ENCODE measurements at regions not wholly inside any gene's neighbourhood (a gene's known extent, or its start where the extent isn't known, plus 50 kb on each side); places are given as distances from the start of the nearest gene placed in this dataset.
"Not testable (repeated sequence)": the region's sequence is repeated elsewhere in the genome, so short reads cannot be mapped to it uniquely, and the experiment has no call there.

DNA sequence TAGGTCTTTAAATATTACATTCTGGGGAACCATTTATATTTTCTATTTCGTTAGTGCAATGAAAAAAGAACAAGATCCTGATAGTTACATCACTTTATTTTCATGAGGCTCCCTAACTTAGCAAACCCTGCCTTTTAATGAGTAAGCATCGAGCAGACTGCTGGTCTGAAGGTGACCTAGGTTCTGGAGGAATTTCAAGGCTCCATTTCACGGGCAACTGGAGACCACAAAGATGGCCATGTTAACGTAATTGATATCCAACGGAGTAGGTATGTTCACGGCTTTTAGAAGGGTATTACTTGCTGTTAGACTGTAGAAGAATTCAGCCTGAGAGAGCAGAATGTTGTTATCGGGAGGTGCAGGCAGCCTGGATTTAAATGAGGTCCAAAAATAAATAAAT lies 1597.6 kb downstream of the EFNB2 start:
- ATAC-seq (no peak), DNase-seq (no peak)
- no peak overlapping the region for H3K4me3 Mint-ChIP-seq
- H3K27ac Mint-ChIP-seq = no peak overlapping the region
- CTCF ChIA-PET = no interaction called here
- no peaks in the 10 kb centered on the region for H3K36me3 Mint-ChIP-seq (ENCODE audit: low read depth)
- no peaks in the 10 kb centered on the region for H3K4me1 Mint-ChIP-seq (ENCODE audit: low read depth)
- H3K9me3 Mint-ChIP-seq (ENCODE audit: insufficient read depth) = peaks cover 3% of the 10 kb centered on the region
- H3K27me3 Mint-ChIP-seq (ENCODE audit: low read depth) = no peaks in the 10 kb centered on the region
- POLR2A ChIA-PET = no interaction called here

DNA sequence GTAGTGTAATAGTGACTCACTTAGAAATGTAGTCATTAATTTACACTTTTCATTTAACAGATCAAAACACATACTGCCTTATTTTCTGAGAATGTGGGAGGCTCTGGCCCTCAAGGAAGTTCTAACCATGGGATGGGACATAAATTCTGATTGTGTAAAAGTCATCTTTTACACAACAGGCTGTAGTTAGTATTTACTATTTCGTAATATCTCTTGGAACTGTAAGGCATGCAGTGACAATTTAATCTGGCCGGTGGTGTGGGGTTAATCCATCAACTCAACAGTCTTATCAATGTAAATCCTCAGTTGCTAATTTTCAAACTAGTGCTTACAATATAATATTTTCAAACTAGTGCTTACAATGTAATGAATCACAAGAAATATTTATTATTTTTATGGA lies 1599.2 kb downstream of the EFNB2 start:
- ATAC-seq (no peak), DNase-seq (no peak)
- H3K9me3 Mint-ChIP-seq (ENCODE audit: insufficient read depth) = peaks cover 3% of the 10 kb centered on the region
- ChIA-PET POLR2A (no interaction called here), CTCF (no interaction called here)
- no peak overlapping the region for H3K27ac Mint-ChIP-seq
- H3K36me3 Mint-ChIP-seq (ENCODE audit: low read depth) = no peaks in the 10 kb centered on the region
- no peaks in the 10 kb centered on the region for H3K27me3 Mint-ChIP-seq (ENCODE audit: low read depth)
- no peaks in the 10 kb centered on the region for H3K4me1 Mint-ChIP-seq (ENCODE audit: low read depth)
- no peak overlapping the region for H3K4me3 Mint-ChIP-seq

DNA sequence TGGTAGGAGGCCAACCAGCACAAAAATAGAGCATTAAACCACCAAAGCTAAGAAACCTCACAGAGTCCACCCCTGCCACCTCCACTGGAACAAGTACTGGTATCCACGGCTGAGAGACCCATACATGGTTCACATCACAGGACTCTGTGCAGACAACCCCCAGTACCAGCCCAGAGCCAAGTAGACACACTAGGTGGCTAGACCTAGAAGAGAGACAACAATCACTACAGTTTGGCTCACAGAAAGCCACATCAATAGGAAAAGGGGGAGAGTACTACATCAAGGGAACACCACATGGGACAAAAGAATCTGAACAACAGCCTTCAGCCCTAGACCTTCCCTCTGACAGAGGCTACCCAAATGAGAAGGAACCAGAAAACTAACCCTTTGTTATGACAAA lies 1614.9 kb downstream of the EFNB2 start:
- POLR2A ChIA-PET; H3K9me3 Mint-ChIP-seq (ENCODE audit: insufficient read depth); CTCF ChIA-PET; H3K36me3 Mint-ChIP-seq (ENCODE audit: low read depth); H3K27ac Mint-ChIP-seq; DNase-seq; H3K4me3 Mint-ChIP-seq; H3K27me3 Mint-ChIP-seq (ENCODE audit: low read depth); ATAC-seq: not testable (repeated sequence)
- peaks cover 13% of the 10 kb centered on the region for H3K4me1 Mint-ChIP-seq (ENCODE audit: low read depth)

DNA sequence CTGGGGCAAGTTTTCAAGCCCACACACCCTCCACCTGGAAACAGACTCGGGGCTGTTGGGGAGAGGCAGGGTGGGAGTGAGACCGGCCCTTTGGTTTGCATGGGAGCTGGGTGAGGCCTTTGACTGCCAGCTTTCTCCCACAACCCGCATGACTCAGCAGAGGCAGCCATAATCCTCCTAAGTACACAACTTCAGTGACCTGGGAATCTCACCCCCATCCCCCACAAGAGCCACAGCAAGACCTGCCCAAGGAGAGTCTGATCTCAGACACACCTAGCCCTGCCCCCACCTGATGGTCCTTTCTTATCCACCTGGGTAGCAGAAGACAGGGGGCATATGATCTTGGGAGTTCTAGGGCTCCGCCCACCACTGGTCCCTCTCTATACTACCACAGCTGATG lies 1615.4 kb downstream of the EFNB2 start:
- peaks cover 13% of the 10 kb centered on the region for H3K4me1 Mint-ChIP-seq (ENCODE audit: low read depth)
- peaks cover 6% of the 10 kb centered on the region for H3K9me3 Mint-ChIP-seq (ENCODE audit: insufficient read depth)
- DNase-seq (no peak), ATAC-seq (no peak)
- CTCF ChIA-PET = no interaction called here
- POLR2A ChIA-PET = no interaction called here
- no peaks in the 10 kb centered on the region for H3K27me3 Mint-ChIP-seq (ENCODE audit: low read depth)
- H3K27ac Mint-ChIP-seq = no peak overlapping the region
- no peak overlapping the region for H3K4me3 Mint-ChIP-seq
- no peaks in the 10 kb centered on the region for H3K36me3 Mint-ChIP-seq (ENCODE audit: low read depth)

DNA sequence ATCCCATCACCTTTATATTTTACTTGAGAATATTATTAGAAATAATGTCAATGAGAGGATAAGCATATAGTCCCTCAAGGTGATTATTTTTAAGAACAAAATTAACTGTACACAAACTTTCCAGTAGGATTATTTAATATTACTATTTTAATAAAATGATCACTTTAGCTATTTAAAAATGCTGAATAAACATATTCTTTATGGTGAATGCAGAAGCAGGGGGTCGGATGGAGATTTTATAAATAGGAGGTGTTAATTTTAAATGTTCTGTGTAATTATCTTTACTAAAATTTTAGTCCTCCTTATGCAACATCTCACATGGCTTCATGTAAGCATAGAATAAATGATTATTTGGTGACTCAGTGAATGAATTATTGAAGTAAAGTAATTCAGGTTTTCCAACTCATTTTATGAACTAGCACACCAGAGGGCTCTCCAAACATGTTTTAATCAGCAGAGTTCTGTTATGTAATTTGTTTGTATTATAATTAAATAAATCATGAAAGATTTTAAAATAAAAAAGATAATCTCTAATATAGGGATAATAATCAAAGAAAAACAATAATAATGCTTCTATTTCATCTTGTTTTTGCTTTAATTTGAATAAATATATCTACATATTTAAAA lies 1635.2 kb downstream of the EFNB2 start:
- Mint-ChIP-seq H3K9me3 (ENCODE audit: insufficient read depth) (no peaks in the 10 kb centered on the region), H3K4me1 (ENCODE audit: low read depth) (no peaks in the 10 kb centered on the region), H3K27me3 (ENCODE audit: low read depth) (no peaks in the 10 kb centered on the region), H3K27ac (no peak overlapping the region), H3K36me3 (ENCODE audit: low read depth) (no peaks in the 10 kb centered on the region), H3K4me3 (no peak overlapping the region)
- DNase-seq (no peak), ATAC-seq (no peak)
- ChIA-PET POLR2A (no interaction called here), CTCF (no interaction called here)

DNA sequence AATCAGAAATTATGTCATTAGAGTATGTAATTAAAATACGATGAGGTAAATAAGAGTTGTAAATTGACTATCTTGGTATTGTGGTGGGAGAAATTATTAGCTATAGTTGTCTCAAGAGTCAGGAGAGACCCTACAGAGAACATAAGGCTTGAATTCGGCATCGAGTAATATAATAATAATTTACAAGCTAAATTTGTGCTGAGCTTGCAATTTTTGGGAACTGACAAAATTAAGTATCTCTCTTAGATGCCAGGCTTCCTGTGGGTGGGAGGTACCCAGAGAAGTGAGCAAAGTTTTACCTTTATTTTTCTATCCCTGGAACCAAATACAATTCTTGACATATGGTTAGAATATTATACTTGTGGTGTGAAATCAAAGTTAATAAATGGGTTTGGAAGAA lies 1637.0 kb downstream of the EFNB2 start:
- ATAC-seq (no peak), DNase-seq (no peak)
- no peaks in the 10 kb centered on the region for H3K9me3 Mint-ChIP-seq (ENCODE audit: insufficient read depth)
- H3K4me1 Mint-ChIP-seq (ENCODE audit: low read depth) = no peaks in the 10 kb centered on the region
- no peaks in the 10 kb centered on the region for H3K27me3 Mint-ChIP-seq (ENCODE audit: low read depth)
- H3K4me3 Mint-ChIP-seq = no peak overlapping the region
- H3K27ac Mint-ChIP-seq = no peak overlapping the region
- no peaks in the 10 kb centered on the region for H3K36me3 Mint-ChIP-seq (ENCODE audit: low read depth)
- ChIA-PET CTCF (no interaction called here), POLR2A (no interaction called here)

DNA sequence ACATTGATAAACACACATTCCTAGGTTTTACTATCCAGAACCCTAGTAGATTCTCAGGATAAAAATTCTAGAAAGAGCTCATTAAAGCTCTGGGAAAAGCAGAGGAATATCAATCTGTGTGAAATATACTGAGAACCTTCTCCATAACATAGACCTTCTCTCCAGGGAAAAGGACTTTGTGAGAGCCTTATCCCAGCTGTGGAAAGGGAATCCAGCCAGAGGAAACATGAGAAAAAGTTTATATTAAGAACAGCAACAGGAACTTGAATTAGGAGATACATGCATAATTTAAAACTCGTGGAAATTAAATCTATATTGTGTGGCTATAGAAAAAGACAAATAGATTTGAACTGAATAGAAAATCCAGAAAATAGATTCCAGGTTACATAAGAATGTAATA lies 1639.9 kb downstream of the EFNB2 start:
- H3K27me3 Mint-ChIP-seq (ENCODE audit: low read depth) = no peaks in the 10 kb centered on the region
- H3K9me3 Mint-ChIP-seq (ENCODE audit: insufficient read depth) = no peaks in the 10 kb centered on the region
- DNase-seq = no peak
- no peaks in the 10 kb centered on the region for H3K36me3 Mint-ChIP-seq (ENCODE audit: low read depth)
- CTCF ChIA-PET = no interaction called here
- no peak for ATAC-seq
- POLR2A ChIA-PET = no interaction called here
- no peak overlapping the region for H3K27ac Mint-ChIP-seq
- peaks cover 2% of the 10 kb centered on the region for H3K4me1 Mint-ChIP-seq (ENCODE audit: low read depth)
- no peak overlapping the region for H3K4me3 Mint-ChIP-seq

DNA sequence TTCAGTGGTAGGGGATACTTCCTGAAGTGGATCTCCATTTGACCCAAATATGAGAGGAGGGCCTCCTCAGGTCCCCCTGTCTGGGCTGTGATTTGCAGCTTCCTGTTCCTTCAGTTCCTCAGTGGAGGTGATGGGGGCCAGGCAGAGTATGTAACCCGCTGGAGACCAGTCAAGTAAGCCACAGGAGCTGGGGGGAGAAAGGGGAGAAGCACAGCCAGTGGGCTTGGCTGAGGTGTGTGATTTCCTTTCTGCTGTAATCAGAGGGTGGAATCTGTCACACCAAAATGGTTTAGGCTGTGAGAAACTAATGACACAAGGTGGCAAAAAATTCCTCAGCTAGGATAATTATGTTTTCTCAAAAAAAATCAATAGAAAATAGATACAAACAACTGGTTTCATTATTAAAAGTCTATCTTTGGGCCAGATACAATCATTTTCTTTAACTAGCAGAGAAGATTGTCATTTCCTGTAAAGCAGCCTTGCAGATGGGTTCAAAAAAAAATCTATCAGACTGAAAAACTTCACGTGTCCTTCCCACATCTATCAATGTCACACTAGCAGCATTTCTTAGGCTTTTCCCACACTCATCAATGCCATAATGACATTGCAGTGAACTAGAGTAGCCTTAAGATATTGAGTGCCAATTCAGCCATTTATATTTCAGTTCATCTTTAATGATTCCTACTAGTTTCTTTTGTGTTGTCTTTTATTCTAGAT lies 1660.3 kb downstream of the EFNB2 start:
- no peaks in the 10 kb centered on the region for H3K27me3 Mint-ChIP-seq (ENCODE audit: low read depth)
- H3K4me3 Mint-ChIP-seq = no peak overlapping the region
- ATAC-seq = peak; percentile 81
- peaks cover 7% of the 10 kb centered on the region for H3K9me3 Mint-ChIP-seq (ENCODE audit: insufficient read depth)
- H3K4me1 Mint-ChIP-seq (ENCODE audit: low read depth) = peaks cover 15% of the 10 kb centered on the region
- H3K27ac Mint-ChIP-seq = peak overlapping the region; percentile 73
- no peak for DNase-seq
- ChIA-PET CTCF (no interaction called here), POLR2A (no interaction called here)
- H3K36me3 Mint-ChIP-seq (ENCODE audit: low read depth) = peaks cover 7% of the 10 kb centered on the region

DNA sequence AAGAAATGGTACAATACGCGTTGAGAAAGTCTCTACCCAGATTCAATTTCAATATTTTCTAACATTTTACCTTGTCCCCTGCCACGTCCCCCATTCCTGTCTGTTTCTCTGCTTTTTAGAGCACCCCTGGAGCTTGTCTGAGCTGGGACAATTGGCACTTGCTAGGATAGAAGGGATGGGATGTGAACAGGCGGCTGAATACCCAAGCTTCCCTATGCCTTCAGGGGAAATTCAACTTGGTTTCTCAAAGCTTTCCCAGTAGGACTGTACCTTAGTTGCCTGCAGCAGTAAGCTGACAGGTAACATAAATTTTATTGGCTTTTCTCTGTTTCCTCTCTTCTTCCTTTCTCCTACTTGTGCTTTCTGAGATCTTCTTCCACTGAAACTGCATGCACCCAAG lies 1663.3 kb downstream of the EFNB2 start:
- DNase-seq = no peak
- H3K27me3 Mint-ChIP-seq (ENCODE audit: low read depth) = no peaks in the 10 kb centered on the region
- no peak for ATAC-seq
- ChIA-PET CTCF (no interaction called here), POLR2A (no interaction called here)
- H3K27ac Mint-ChIP-seq = no peak overlapping the region
- peaks cover 28% of the 10 kb centered on the region for H3K4me1 Mint-ChIP-seq (ENCODE audit: low read depth)
- peaks cover 15% of the 10 kb centered on the region for H3K36me3 Mint-ChIP-seq (ENCODE audit: low read depth)
- H3K4me3 Mint-ChIP-seq = no peak overlapping the region
- H3K9me3 Mint-ChIP-seq (ENCODE audit: insufficient read depth) = peaks cover 15% of the 10 kb centered on the region

DNA sequence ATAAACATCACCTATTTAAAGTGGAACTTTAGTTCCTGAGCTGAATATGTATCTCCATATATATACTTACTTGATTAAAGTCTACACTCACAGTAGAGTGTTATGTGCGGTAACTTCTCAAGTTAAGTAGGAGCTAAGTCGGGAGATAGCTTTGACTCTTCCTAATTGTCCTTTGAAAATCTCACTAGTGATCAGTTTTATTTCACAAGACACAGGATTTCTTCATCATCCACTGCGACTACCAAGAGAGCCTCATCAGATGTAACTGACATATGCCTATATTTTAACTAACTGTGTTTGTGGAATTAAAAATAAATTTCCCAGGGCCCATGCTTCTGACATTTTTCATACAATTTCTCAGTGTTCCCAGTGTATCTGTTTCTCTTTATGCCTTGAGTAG lies 1664.0 kb downstream of the EFNB2 start:
- no peak for ATAC-seq
- peaks cover 18% of the 10 kb centered on the region for H3K9me3 Mint-ChIP-seq (ENCODE audit: insufficient read depth)
- DNase-seq = no peak
- no peaks in the 10 kb centered on the region for H3K27me3 Mint-ChIP-seq (ENCODE audit: low read depth)
- peaks cover 15% of the 10 kb centered on the region for H3K36me3 Mint-ChIP-seq (ENCODE audit: low read depth)
- peaks cover 28% of the 10 kb centered on the region for H3K4me1 Mint-ChIP-seq (ENCODE audit: low read depth)
- H3K4me3 Mint-ChIP-seq = no peak overlapping the region
- ChIA-PET POLR2A (no interaction called here), CTCF (no interaction called here)
- H3K27ac Mint-ChIP-seq = no peak overlapping the region

DNA sequence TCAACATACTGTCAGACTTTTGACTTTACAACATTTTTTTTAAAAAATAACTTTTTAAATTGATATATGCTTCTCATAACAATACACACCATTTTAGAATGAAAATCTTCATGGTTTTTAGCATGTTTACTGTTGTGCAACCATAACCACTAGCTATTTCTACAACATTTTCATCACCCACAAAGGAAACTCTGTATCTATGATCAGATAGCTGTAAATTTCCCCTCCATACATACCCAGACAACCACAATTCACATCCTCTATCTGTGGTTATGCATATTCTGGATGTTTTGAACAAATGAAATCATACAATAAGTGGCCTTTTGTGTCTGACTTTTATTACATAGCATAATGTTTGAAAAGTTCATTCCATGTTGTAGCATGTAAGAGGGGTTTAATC lies 1666.0 kb downstream of the EFNB2 start:
- DNase-seq (no peak), ATAC-seq (peak; percentile 73)
- Mint-ChIP-seq H3K9me3 (ENCODE audit: insufficient read depth) (peaks cover 15% of the 10 kb centered on the region), H3K4me3 (no peak overlapping the region), H3K27ac (no peak overlapping the region), H3K27me3 (ENCODE audit: low read depth) (no peaks in the 10 kb centered on the region), H3K36me3 (ENCODE audit: low read depth) (peaks cover 13% of the 10 kb centered on the region), H3K4me1 (ENCODE audit: low read depth) (peaks cover 16% of the 10 kb centered on the region)
- POLR2A ChIA-PET = no interaction called here
- CTCF ChIA-PET = no interaction called here

DNA sequence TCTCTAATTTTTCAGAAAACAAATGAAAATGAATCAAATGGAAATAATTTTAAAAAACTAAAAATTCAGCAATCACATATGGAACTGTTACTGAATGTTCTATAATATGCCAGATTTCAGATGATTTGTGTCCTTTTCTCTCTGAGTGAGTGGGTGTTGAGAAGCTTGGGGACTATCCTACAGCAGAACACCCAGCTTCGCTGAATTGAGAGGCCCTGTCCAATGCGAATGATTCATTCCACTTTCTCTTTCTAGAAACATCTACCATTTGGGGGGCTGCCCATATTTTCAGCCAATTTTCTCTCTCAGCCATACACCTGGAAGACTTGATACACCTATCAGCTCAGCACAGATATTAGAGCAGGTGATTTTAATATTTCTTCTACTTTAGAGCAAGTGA lies 1666.7 kb downstream of the EFNB2 start:
- POLR2A ChIA-PET = no interaction called here
- Mint-ChIP-seq H3K4me1 (ENCODE audit: low read depth) (peaks cover 14% of the 10 kb centered on the region), H3K27ac (no peak overlapping the region), H3K4me3 (no peak overlapping the region), H3K36me3 (ENCODE audit: low read depth) (peaks cover 13% of the 10 kb centered on the region), H3K27me3 (ENCODE audit: low read depth) (no peaks in the 10 kb centered on the region), H3K9me3 (ENCODE audit: insufficient read depth) (peaks cover 15% of the 10 kb centered on the region)
- CTCF ChIA-PET = no interaction called here
- DNase-seq (no peak), ATAC-seq (no peak)

DNA sequence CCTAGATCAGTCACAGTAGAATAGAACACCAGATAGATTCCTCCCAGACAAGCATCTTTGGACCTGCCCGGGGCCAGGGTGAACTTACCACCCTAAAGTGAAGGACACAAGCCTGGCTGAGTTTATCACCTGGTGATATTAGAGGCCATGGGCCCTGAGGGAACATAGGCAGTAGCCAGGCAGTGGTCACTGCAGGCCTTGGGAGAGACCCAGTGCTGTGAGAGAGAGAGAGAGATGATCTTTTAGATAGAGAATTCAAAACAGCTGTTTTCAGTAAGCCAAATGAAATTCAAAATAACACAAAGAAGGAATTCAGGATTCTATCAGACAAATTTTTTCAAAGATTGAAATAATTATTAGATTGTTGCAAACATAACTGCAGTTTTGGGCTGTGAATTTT lies 1679.9 kb downstream of the EFNB2 start:
- DNase-seq (no peak), ATAC-seq (no peak)
- POLR2A ChIA-PET = no interaction called here
- Mint-ChIP-seq H3K36me3 (ENCODE audit: low read depth) (no peaks in the 10 kb centered on the region), H3K27ac (no peak overlapping the region), H3K4me3 (no peak overlapping the region), H3K9me3 (ENCODE audit: insufficient read depth) (no peaks in the 10 kb centered on the region), H3K4me1 (ENCODE audit: low read depth) (no peaks in the 10 kb centered on the region), H3K27me3 (ENCODE audit: low read depth) (no peaks in the 10 kb centered on the region)
- CTCF ChIA-PET = no interaction called here
